ENCODE measurements at regions not wholly inside any gene's neighbourhood (a gene's known extent, or its start where the extent isn't known, plus 50 kb on each side); places are given as distances from the start of the nearest gene placed in this dataset.

DNA sequence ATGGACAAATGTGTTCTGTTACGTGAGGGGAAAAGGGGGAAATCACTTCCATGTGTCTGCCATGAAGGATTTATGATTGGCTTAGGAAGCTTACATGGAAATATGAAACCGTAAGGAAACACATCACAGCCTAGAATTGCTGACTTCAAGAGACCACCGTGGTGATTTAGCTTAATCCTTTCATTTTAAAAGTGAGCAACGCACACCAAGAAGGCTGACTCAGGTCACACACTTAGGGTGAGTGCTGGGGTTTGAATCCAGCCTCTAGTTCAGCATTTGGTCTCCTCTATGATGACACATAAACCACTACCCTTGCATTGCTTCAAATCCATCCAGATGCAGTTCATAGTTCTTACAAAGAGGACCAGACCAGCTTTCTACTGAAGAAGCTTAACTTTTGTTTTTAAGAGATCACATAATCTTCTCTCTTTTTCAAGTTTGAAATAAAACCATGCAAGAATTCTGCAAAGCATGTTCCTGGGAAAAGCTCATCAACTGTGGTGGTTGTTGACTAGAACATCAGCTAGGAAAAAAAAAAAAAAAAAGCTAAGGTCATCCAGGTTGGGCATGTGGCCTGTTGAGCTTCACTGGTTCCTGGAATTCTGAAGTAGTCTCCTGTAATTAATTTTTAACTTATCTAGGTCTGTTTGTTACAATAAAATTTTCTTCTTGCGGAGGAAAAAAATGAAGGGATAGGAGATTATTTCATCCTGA lies 60.2 kb upstream of the KL start:
- no peak for TF ChIP-seq GATA3 (IDR thresholded peaks at IDR 0.05; ENCODE audit: low read depth, low read length)
- TF ChIP-seq GATA2 (IDR thresholded peaks at IDR 0.05; ENCODE audit: low read depth, low read length) = no peak

DNA sequence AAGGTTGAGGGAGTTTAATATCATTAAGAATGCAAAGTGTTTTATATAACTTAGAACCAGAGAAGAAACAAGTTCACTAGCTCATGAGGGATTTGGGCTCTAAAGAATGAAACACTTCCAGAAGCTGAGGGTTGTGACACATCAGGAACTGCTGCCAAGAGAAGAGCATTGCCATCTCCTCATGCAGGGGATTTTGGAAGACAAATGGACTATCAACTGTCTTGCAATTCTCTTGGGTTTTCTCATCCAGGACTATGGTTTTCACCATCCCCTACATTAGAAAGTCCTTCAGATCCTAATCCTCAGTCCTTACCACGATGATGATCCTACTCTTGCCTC lies 59.7 kb upstream of the KL start:
- TF ChIP-seq GATA3 (IDR thresholded peaks at IDR 0.05; ENCODE audit: low read depth, low read length) (no peak), GATA2 (IDR thresholded peaks at IDR 0.05; ENCODE audit: low read depth, low read length) (no peak)

DNA sequence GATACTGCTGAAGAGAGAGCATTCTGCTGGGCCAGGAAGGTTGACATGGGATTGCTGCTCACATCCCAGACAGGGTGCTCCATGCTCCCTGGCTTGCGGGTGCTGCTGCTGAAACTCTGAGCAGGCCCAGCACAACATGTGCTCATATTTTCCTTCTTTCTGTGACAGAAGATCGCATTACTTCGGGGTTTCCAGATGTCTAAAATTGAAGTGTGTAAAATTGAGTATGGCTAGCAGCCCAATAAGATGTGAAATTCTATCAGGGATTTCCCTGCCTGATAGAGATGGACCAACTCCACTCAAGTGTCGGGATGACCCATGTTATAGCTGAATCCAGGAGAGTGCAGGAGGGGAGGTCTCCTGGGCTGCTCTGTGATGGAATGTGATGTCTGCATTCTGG lies 55.6 kb upstream of the KL start:
- TF ChIP-seq GATA2 (IDR thresholded peaks at IDR 0.05; ENCODE audit: low read depth, low read length) = no peak
- TF ChIP-seq GATA3 (IDR thresholded peaks at IDR 0.05; ENCODE audit: low read depth, low read length) = no peak

DNA sequence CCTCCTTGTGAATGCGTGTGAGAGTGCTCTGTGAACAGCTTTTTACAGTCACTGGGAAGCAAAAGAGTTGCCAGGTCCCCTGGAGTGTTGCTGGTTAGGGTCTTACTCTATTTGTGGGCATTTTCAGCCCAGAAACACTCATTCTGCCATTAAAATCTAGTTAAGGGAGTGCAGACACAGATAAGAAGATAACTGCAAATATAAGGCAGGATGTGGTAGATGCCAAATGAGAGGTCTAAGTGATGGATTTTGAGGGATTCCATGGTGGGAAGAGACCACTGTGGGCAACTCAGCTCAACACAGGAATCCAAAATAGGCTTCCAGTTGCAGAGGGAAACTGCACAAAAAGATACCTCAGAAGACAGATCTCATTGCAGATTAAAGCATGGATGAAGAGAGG lies 54.5 kb upstream of the KL start:
- TF ChIP-seq GATA2 (IDR thresholded peaks at IDR 0.05; ENCODE audit: low read depth, low read length) = peak; percentile 64
- peak; percentile 70 for TF ChIP-seq GATA3 (IDR thresholded peaks at IDR 0.05; ENCODE audit: low read depth, low read length)

DNA sequence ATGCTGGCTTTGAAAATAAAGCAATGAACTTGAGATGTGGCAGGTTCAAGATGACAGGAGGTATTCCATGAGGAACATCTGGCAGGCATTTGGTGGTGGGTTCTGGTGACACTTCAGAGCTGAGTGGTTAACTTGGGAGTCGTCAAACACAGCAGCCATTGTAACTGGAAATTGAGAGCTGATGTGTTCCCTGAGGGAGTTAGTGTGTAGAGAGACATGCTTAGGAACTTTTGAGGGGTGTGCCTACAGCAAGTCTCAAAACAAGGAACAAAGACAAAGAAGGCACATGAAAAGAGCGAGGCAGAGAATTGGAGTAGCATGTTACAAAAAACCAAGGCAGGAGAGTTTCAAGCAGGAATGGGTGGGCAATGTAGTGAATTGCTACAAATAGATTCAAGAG lies 53.9 kb upstream of the KL start:
- TF ChIP-seq GATA2 (IDR thresholded peaks at IDR 0.05; ENCODE audit: low read depth, low read length) = no peak
- TF ChIP-seq GATA3 (IDR thresholded peaks at IDR 0.05; ENCODE audit: low read depth, low read length) = no peak

DNA sequence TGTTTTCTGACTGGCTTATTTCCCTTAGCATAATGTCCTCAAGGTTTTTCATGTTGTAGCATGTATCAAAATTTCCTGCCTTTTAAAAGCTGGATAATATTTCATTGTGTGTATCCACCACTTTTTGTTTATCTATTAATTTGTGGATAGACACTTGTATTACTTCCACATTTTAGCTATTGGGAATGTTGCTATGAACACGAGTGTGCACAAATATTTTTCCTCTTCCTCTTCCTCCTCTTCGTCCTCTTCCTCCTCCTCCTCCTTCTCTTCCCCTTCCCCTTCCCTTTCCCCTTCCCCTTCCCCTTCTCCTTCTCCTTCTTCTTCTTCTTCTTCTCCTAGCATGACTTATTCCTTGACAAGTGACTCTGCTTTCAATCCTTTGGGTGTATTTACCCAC lies 51.2 kb upstream of the KL start:
- TF ChIP-seq GATA3 (IDR thresholded peaks at IDR 0.05; ENCODE audit: low read depth, low read length) = no peak
- no peak for TF ChIP-seq GATA2 (IDR thresholded peaks at IDR 0.05; ENCODE audit: low read depth, low read length)

Measured in SH-SY5Y (cell line).